Uterus (tissue), 2 donors: ENCODE measurements at regions not wholly inside any gene's neighbourhood (a gene's known extent, or its start where the extent isn't known, plus 50 kb on each side); places are given as distances from the start of the nearest gene placed in this dataset.

Experiments used
- POLR2A ChIP-seq, 2 donors: fragments of 450-650 bp; IDR thresholded peaks; one replicate each; pipeline ENCODE4 v1.6.1; 2016; ENCODE audit warnings: antibody characterized with exemption in 2 of 2, mild to moderate bottlenecking in 1 of 2, moderate library complexity in 1 of 2
- TF ChIP-seq, protein P1 (sequence below), 4 experiments: fragments of 200-600 bp in 2 of 4; fragments of 450-650 bp in 2 of 4; sonication (generic) in 2 of 4; IDR thresholded peaks; one replicate each; pipeline ENCODE4 v1.5.1; 2016 to 2019; ENCODE audit warnings: antibody characterized with exemption in 4 of 4, mild to moderate bottlenecking in 2 of 4, moderate library complexity in 1 of 4

DNA sequence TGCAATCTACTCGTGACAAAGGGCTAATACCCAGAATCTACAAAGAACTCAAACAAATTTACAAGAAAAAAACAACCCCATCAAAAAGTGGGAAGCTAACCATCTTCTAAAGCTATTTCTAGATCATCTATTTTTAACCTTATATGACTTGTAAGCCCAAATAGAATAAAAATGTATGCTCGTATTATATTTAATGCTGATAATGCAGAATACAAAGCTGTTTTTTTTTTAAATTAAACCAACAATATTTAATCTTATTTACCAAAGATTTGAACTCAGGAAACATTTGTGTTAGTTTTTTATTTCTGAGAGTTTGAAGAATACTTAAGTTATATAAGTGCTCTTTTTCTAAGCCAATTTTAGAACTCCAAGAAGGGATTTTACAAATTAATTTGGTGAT, 652.1 kb downstream of the LRRC70 start:
- TF ChIP-seq, protein P1, sequence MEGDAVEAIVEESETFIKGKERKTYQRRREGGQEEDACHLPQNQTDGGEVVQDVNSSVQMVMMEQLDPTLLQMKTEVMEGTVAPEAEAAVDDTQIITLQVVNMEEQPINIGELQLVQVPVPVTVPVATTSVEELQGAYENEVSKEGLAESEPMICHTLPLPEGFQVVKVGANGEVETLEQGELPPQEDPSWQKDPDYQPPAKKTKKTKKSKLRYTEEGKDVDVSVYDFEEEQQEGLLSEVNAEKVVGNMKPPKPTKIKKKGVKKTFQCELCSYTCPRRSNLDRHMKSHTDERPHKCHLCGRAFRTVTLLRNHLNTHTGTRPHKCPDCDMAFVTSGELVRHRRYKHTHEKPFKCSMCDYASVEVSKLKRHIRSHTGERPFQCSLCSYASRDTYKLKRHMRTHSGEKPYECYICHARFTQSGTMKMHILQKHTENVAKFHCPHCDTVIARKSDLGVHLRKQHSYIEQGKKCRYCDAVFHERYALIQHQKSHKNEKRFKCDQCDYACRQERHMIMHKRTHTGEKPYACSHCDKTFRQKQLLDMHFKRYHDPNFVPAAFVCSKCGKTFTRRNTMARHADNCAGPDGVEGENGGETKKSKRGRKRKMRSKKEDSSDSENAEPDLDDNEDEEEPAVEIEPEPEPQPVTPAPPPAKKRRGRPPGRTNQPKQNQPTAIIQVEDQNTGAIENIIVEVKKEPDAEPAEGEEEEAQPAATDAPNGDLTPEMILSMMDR (IDR thresholded peaks at IDR 0.05), result no peak
- no peak for TF ChIP-seq POLR2A (IDR thresholded peaks at IDR 0.05)
